ENCODE measurements at regions not wholly inside any gene's neighbourhood (a gene's known extent, or its start where the extent isn't known, plus 50 kb on each side); places are given as distances from the start of the nearest gene placed in this dataset.

DNA sequence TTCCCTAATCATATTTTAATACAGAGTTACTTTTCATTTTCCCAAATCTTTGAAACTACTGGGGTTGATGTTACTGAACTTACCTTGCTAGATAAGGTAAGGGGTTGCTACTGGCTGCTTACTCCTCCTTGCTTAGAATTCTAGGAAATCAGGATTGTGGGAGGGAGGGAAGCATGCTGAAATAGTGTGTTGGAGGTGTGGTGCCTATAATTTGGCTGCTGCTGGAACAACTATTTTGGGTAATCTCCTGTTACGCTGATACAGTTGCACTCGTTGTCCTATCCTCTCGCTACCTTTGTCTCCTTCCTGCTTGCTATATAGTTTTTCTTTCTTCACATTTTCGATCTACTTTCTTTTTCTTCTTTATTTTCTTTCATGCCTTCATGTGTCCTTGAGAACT, 83.7 kb downstream of the BMP2 start:
- no peak for DNase-seq
- 93 to 95% methylated on average over 4 of the region's 4 CpGs for WGBS, 2 donors
- H3K9me3 ChIP-seq, result no peaks in the 10 kb centered on the region
- no peaks in the 10 kb centered on the region for H3K4me1 ChIP-seq
- intact Hi-C loops (cut with DNase I), result no loop called here
- H3K36me3 ChIP-seq, result no peaks in the 10 kb centered on the region
- no peaks in the 10 kb centered on the region for H3K27me3 ChIP-seq
- H3K27ac ChIP-seq, result no peak overlapping the region
- H3K4me3 ChIP-seq (replicated peaks in 1 of 3), result no peak overlapping the region
- TF ChIP-seq POLR2A (IDR thresholded peaks at IDR 0.05), result no peak
- TF ChIP-seq CTCF (IDR thresholded peaks at IDR 0.05), result no peak

DNA sequence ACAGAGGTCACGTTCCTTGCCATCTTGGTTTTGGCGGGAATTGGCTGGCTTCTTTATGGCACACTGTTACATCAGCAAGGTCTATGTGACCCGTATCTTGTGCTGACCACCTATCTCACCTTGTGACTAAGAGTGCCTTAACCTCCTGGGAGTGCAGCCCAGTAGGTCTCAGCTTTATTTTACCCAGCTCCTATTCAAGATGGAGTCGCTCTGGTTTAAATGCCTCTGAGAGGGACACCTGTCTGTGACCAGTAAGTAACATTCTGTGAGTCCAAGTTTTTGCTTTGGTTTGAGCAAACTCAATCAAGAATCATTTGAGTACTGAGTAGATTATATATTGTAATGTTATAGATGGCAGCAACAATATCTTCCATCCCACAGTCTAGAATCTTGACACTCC, 85.0 kb downstream of the BMP2 start:
- Histone ChIP-seq H3K9me3 (no peaks in the 10 kb centered on the region), H3K27me3 (no peaks in the 10 kb centered on the region), H3K27ac (no peak overlapping the region), H3K4me1 (no peaks in the 10 kb centered on the region), H3K36me3 (no peaks in the 10 kb centered on the region), H3K4me3 (replicated peaks in 1 of 3) (no peak overlapping the region)
- WGBS, 2 donors, result 90 to 97% methylated on average over 4 of the region's 4 CpGs
- TF ChIP-seq CTCF (IDR thresholded peaks at IDR 0.05), result no peak
- no peak for TF ChIP-seq POLR2A (IDR thresholded peaks at IDR 0.05)
- intact Hi-C loops (cut with DNase I), result no loop called here
- no peak for DNase-seq

GRCh38 chr20:6855104-6855503, 87.6 kb downstream of the BMP2 start:
- no peaks in the 10 kb centered on the region for H3K4me1 ChIP-seq
- WGBS, 2 donors, result 61 to 66% methylated on average over 3 of the region's 3 CpGs
- H3K36me3 ChIP-seq, result no peaks in the 10 kb centered on the region
- no peak overlapping the region for H3K4me3 ChIP-seq (replicated peaks in 1 of 3)
- TF ChIP-seq CTCF (IDR thresholded peaks at IDR 0.05) (no peak), POLR2A (IDR thresholded peaks at IDR 0.05) (no peak)
- no peaks in the 10 kb centered on the region for H3K27me3 ChIP-seq
- no peak overlapping the region for H3K27ac ChIP-seq
- intact Hi-C loops (cut with DNase I), result no loop called here
- H3K9me3 ChIP-seq, result no peaks in the 10 kb centered on the region
- no peak for DNase-seq

GRCh38 chr20:6855796-6856195, 88.3 kb downstream of the BMP2 start:
- no peak overlapping the region for H3K27ac ChIP-seq
- H3K9me3 ChIP-seq, result no peaks in the 10 kb centered on the region
- TF ChIP-seq CTCF (IDR thresholded peaks at IDR 0.05), result no peak
- no peak for TF ChIP-seq POLR2A (IDR thresholded peaks at IDR 0.05)
- no peaks in the 10 kb centered on the region for H3K36me3 ChIP-seq
- intact Hi-C loops (cut with DNase I), result no loop called here
- no peaks in the 10 kb centered on the region for H3K27me3 ChIP-seq
- DNase-seq, result no peak
- 26 to 31% methylated on average over 1 of the region's 1 CpG for WGBS, 2 donors
- no peak overlapping the region for H3K4me3 ChIP-seq (replicated peaks in 1 of 3)
- H3K4me1 ChIP-seq, result no peaks in the 10 kb centered on the region

GRCh38 chr20:6857927-6858326, 90.4 kb downstream of the BMP2 start:
- Histone ChIP-seq H3K27me3 (no peaks in the 10 kb centered on the region), H3K4me3 (replicated peaks in 1 of 3) (no peak overlapping the region), H3K36me3 (no peaks in the 10 kb centered on the region), H3K27ac (no peak overlapping the region), H3K9me3 (no peaks in the 10 kb centered on the region), H3K4me1 (no peaks in the 10 kb centered on the region)
- 92 to 93% methylated on average over 5 of the region's 5 CpGs for WGBS, 2 donors
- no peak for TF ChIP-seq CTCF (IDR thresholded peaks at IDR 0.05)
- no peak for TF ChIP-seq POLR2A (IDR thresholded peaks at IDR 0.05)
- intact Hi-C loops (cut with DNase I), result no loop called here
- DNase-seq, result no peak
